Esophagus squamous epithelium (tissue), 5 donors: ENCODE measurements at regions not wholly inside any gene's neighbourhood (a gene's known extent, or its start where the extent isn't known, plus 50 kb on each side); places are given as distances from the start of the nearest gene placed in this dataset.

Experiments
- DNase-seq: peaks from one replicate; lab custom pipeline; 2025; lab: John Stamatoyannopoulos, UW
- H3K27ac ChIP-seq, 4 donors: fragments of 200-600 bp; sonication (generic); one replicate each; pipeline ENCODE4 v1.5.1; 2016 to 2019; ENCODE audit warnings: mild to moderate bottlenecking in 1 of 4
- H3K27me3 ChIP-seq, 4 donors: fragments of 200-600 bp; sonication (generic); 1 replicate in 3 of 4; 2 replicates in 1 of 4; pipeline versions ENCODE4 v1.5.1 to v1.6.0; 2017 to 2021; ENCODE audit warnings: antibody characterized with exemption in 1 of 4
- H3K36me3 ChIP-seq, 3 donors: fragments of 200-600 bp; sonication (generic); one replicate each; pipeline ENCODE4 v1.5.1; 2016 to 2019
- H3K4me1 ChIP-seq, 3 donors: fragments of 200-600 bp; sonication (generic); one replicate each; pipeline ENCODE4 v1.5.1; 2017 to 2019
- H3K4me3 ChIP-seq, 4 donors: fragments of 200-600 bp; sonication (generic); 1 replicate in 3 of 4; 2 replicates in 1 of 4; pipeline ENCODE4 v1.5.1; 2016 to 2019; ENCODE audit warnings: mild to moderate bottlenecking in 2 of 4, moderate library complexity in 1 of 4
- H3K9me3 ChIP-seq, 3 donors: fragments of 200-600 bp; sonication (generic); one replicate each; pipeline ENCODE4 v1.5.1; 2016 to 2019
- POLR2A ChIP-seq, 4 donors: fragments of 450-650 bp; IDR thresholded peaks; one replicate each; pipeline ENCODE4 v1.6.1; 2017; ENCODE audit warnings: antibody characterized with exemption in 4 of 4, mild to moderate bottlenecking in 4 of 4, moderate library complexity in 3 of 4
- WGBS, 2 donors: methylation state at CpG; one replicate each; pipeline ENCODE4 v1.1.5; 2018; 5-methylcytosine and 5-hydroxymethylcytosine counted together
- intact Hi-C: fragments of 100-400 bp; cut with DNase I; formaldehyde crosslinking; loops from one replicate; pipeline ENCODE4 v1.15.0; 2022
- TF ChIP-seq, protein P1 (sequence below), 6 experiments: fragments of 450-650 bp in 4 of 6; fragments of 200-600 bp in 2 of 6; sonication (generic) in 2 of 6; IDR thresholded peaks; one replicate each; pipeline ENCODE4 v1.5.1; 2016 to 2019; ENCODE audit warnings: antibody characterized with exemption in 6 of 6, mild to moderate bottlenecking in 4 of 6, moderate library complexity in 4 of 6
- donor health status: DM: yes; HTN: yes; CAD: no.

DNA sequence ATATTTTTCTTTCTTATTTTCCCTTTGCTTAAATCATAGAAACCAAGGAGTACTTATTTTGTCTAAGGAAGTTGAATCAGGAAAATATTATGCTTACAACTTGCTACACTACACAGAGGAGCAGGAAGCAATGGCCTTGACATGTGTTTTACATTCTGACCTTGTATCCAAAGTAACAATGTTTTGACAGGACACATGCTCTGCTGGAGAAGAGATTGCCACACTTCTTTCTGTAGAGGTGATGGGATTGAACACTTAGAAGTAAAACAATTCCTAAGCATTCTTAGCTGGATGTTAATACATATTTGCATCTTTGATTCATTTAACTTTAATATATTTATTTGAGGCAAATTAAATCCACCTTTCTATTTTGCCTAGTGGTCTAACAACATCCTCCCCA lies 929.1 kb downstream of the DSC3 start:
- no peaks in the 10 kb centered on the region for H3K27me3 ChIP-seq
- no peak for DNase-seq
- H3K9me3 ChIP-seq, result no peaks in the 10 kb centered on the region
- H3K36me3 ChIP-seq, result no peaks in the 10 kb centered on the region
- no peak overlapping the region for H3K27ac ChIP-seq
- TF ChIP-seq, protein P1, sequence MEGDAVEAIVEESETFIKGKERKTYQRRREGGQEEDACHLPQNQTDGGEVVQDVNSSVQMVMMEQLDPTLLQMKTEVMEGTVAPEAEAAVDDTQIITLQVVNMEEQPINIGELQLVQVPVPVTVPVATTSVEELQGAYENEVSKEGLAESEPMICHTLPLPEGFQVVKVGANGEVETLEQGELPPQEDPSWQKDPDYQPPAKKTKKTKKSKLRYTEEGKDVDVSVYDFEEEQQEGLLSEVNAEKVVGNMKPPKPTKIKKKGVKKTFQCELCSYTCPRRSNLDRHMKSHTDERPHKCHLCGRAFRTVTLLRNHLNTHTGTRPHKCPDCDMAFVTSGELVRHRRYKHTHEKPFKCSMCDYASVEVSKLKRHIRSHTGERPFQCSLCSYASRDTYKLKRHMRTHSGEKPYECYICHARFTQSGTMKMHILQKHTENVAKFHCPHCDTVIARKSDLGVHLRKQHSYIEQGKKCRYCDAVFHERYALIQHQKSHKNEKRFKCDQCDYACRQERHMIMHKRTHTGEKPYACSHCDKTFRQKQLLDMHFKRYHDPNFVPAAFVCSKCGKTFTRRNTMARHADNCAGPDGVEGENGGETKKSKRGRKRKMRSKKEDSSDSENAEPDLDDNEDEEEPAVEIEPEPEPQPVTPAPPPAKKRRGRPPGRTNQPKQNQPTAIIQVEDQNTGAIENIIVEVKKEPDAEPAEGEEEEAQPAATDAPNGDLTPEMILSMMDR (IDR thresholded peaks at IDR 0.05), result no peak
- no peak for TF ChIP-seq POLR2A (IDR thresholded peaks at IDR 0.05)
- H3K4me3 ChIP-seq, result no peak overlapping the region
- intact Hi-C loops, result no loop called here
- no peaks in the 10 kb centered on the region for H3K4me1 ChIP-seq

DNA sequence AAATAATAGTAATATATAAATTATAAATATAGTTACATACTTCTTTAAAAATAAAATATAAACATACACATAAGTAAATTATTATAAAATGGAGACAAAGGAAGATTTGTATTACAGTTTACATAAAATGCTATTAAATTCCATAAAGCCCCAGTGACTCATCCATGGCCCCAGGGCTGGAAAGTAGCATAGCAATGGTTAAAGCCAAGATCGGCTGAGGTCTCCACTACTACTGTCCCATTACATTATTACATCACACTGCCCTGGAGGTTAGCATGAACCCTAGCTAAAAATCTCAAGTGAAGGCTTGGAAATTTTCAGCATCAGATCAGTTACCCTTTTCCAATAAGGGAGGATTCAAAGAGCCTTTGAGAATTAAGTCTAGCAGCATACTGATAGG lies 936.2 kb downstream of the DSC3 start:
- intact Hi-C loops, result no loop called here
- no peak for DNase-seq
- Histone ChIP-seq H3K4me3 (no peak overlapping the region), H3K36me3 (no peaks in the 10 kb centered on the region), H3K9me3 (no peaks in the 10 kb centered on the region), H3K27me3 (no peaks in the 10 kb centered on the region), H3K4me1 (no peaks in the 10 kb centered on the region), H3K27ac (no peak overlapping the region)
- TF ChIP-seq, protein P1 (IDR thresholded peaks at IDR 0.05), result no peak
- no peak for TF ChIP-seq POLR2A (IDR thresholded peaks at IDR 0.05)
- WGBS, 2 donors, result 44 to 50% methylated on average over 1 of the region's 1 CpG

DNA sequence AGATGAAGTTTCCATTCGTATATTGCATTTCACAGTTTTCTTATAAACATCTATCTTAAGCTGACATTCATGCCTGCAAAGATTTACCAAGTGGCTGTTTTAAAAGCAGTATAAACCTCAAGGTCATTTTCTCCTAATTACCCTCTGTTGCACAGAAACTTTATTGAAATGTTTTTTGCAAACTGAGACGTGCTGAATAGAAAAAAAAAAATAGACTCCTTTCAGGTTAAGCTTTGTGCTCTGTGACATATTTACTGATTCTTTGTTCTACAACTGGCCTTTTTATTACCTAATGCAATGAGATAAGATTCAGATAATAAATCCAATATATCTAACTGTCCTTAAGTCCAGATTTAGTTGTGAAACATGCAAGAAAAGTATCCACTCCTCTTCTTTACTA lies 938.7 kb downstream of the DSC3 start:
- Histone ChIP-seq H3K4me1 (no peaks in the 10 kb centered on the region), H3K27me3 (no peaks in the 10 kb centered on the region), H3K36me3 (no peaks in the 10 kb centered on the region), H3K4me3 (no peak overlapping the region), H3K9me3 (no peaks in the 10 kb centered on the region), H3K27ac (no peak overlapping the region)
- intact Hi-C loops, result no loop called here
- WGBS, 2 donors, result 35 to 38% methylated on average over 2 of the region's 2 CpGs
- no peak for DNase-seq
- no peak for TF ChIP-seq POLR2A (IDR thresholded peaks at IDR 0.05)
- TF ChIP-seq, protein P1 (IDR thresholded peaks at IDR 0.05), result no peak

DNA sequence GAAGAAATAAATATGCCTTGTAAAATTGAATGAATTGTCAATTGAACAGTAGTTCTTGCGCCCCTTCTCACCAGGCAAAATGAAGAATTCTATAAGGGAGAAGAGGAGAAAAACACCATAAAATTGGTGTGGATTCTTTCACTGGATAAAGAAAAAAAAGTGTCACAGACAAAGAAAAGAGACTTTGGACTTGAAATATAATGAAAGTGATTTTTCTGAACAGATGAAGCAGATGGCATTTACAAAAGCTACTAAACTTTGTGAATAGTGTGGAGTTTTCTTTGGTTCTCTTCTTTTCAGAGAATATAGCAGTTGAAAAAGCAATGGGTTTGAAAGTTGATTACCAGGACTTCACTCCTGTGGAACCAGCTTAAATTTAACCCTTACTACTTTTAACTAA lies 945.7 kb downstream of the DSC3 start:
- Histone ChIP-seq H3K4me1 (no peaks in the 10 kb centered on the region), H3K4me3 (no peak overlapping the region), H3K9me3 (no peaks in the 10 kb centered on the region), H3K27ac (no peak overlapping the region), H3K27me3 (no peaks in the 10 kb centered on the region), H3K36me3 (no peaks in the 10 kb centered on the region)
- no peak for TF ChIP-seq POLR2A (IDR thresholded peaks at IDR 0.05)
- TF ChIP-seq, protein P1 (IDR thresholded peaks at IDR 0.05), result no peak
- intact Hi-C loops, result no loop called here
- DNase-seq, result no peak
- 91 to 100% methylated on average over 1 of the region's 1 CpG for WGBS, 2 donors

DNA sequence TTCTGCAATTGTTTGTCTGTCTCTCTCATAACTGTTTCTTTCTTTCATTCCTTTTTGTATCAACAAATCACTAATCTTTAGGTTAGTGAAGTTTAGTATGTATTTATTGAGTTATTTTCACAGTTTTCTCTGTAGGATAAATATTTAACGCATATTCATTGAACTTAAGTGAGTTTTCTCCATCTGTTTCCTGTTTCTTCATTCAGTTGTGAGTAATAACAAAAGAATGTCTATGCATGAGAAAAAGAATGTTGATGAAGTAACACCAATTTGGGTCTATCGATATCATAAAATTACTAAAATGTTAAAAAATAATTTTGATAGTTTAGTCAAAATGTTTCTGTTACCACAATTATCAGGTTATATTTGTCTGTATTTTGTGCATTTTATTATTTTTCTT lies 948.0 kb downstream of the DSC3 start:
- H3K27me3 ChIP-seq, result no peaks in the 10 kb centered on the region
- intact Hi-C loops, result no loop called here
- no peaks in the 10 kb centered on the region for H3K36me3 ChIP-seq
- TF ChIP-seq POLR2A (IDR thresholded peaks at IDR 0.05), result no peak
- TF ChIP-seq, protein P1 (IDR thresholded peaks at IDR 0.05), result no peak
- H3K9me3 ChIP-seq, result no peaks in the 10 kb centered on the region
- H3K4me3 ChIP-seq, result no peak overlapping the region
- H3K4me1 ChIP-seq, result no peaks in the 10 kb centered on the region
- no peak for DNase-seq
- H3K27ac ChIP-seq, result no peak overlapping the region
- WGBS, 2 donors, result 58 to 67% methylated on average over 2 of the region's 2 CpGs
